Vagina (tissue), 2 donors: ENCODE measurements at regions not wholly inside any gene's neighbourhood (a gene's known extent, or its start where the extent isn't known, plus 50 kb on each side); places are given as distances from the start of the nearest gene placed in this dataset.

Source experiments
- DNase-seq, 2 donors: peaks; one replicate each; pipeline ENCODE4 v3.0.0-alpha.2; 2017; ENCODE audit errors: extremely low spot score in 2 of 2
- H3K27ac ChIP-seq: fragments of 200-600 bp; sonication (generic); one replicate; pipeline ENCODE4 v1.5.1; 2019
- H3K27me3 ChIP-seq: fragments of 200-600 bp; sonication (generic); one replicate; pipeline ENCODE4 v1.5.1; 2019
- H3K36me3 ChIP-seq, 2 donors: fragments of 200-600 bp; sonication (generic); one replicate each; pipeline ENCODE4 v1.5.1; 2017 to 2019
- H3K4me1 ChIP-seq: fragments of 200-600 bp; sonication (generic); one replicate; pipeline ENCODE4 v1.5.1; 2019
- H3K4me3 ChIP-seq, 2 donors: fragments of 200-600 bp; sonication (generic); 1 replicate in 1 of 2; 2 replicates in 1 of 2; pipeline ENCODE4 v1.5.1; 2016 to 2019
- H3K9me3 ChIP-seq: fragments of 200-600 bp; sonication (generic); one replicate; pipeline ENCODE4 v1.5.1; 2019
- CTCF ChIP-seq, 3 experiments: fragments of 450-650 bp in 2 of 3; fragments of 200-600 bp in 1 of 3; sonication (generic) in 1 of 3; IDR thresholded peaks; one replicate each; pipeline ENCODE4 v1.5.1; 2017 to 2019; ENCODE audit warnings: antibody characterized with exemption in 3 of 3, mild to moderate bottlenecking in 2 of 3, moderate library complexity in 2 of 3
- POLR2A ChIP-seq, 2 donors: fragments of 450-650 bp; IDR thresholded peaks; one replicate each; pipeline ENCODE4 v1.6.1; 2017; ENCODE audit warnings: antibody characterized with exemption in 2 of 2, mild to moderate bottlenecking in 2 of 2, moderate library complexity in 2 of 2
- POLR2AphosphoS5 ChIP-seq, 2 donors: sonication (generic); formaldehyde crosslinking; IDR thresholded peaks; one replicate each; pipeline ENCODE4 v1.9.0; 2017; ENCODE audit warnings: antibody characterized with exemption in 2 of 2, mild to moderate bottlenecking in 2 of 2, low read depth in 1 of 2; ENCODE audit not compliant: insufficient read depth in 1 of 2
- intact Hi-C: fragments of 100-400 bp; cut with DNase I; formaldehyde crosslinking; loops from one replicate; pipeline ENCODE4 v1.15.1; 2023

DNA sequence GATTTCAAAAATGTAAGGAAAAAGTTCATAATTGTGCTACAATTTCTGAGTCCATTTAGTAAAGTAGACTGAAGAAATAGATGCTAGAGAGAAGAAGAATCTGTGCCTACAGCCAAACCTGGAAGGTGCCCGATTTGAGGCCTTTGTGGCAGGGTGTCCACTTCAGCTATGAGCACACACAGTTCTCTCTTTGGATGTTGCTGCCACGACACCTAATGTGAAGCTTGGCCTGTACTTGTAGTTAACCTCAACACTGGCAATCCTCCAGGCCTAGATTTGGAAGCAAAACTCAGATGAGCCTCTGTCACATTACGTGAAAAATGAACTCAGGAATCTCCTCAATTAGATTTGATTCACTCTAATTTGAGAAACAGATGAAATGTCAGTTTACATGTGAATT is 90.1 kb upstream of the LRP1B start:
- H3K4me3 ChIP-seq, result no peak overlapping the region
- no peak for TF ChIP-seq CTCF (IDR thresholded peaks at IDR 0.05)
- no peak for TF ChIP-seq POLR2A (IDR thresholded peaks at IDR 0.05)
- no peak for TF ChIP-seq POLR2AphosphoS5 (IDR thresholded peaks at IDR 0.05; ENCODE audit: insufficient read depth in 1 of 2, low read depth in 1 of 2)
- no peaks in the 10 kb centered on the region for H3K27me3 ChIP-seq
- no peaks in the 10 kb centered on the region for H3K9me3 ChIP-seq
- intact Hi-C loops, result no loop called here
- DNase-seq, result no peak
- H3K27ac ChIP-seq, result no peak overlapping the region
- H3K36me3 ChIP-seq, result no peaks in the 10 kb centered on the region
- no peaks in the 10 kb centered on the region for H3K4me1 ChIP-seq

GRCh38 chr2:142220239-142220638 is 89.4 kb upstream of the LRP1B start:
- Histone ChIP-seq H3K36me3 (no peaks in the 10 kb centered on the region), H3K27me3 (no peaks in the 10 kb centered on the region), H3K27ac (no peak overlapping the region), H3K4me1 (no peaks in the 10 kb centered on the region), H3K4me3 (no peak overlapping the region), H3K9me3 (no peaks in the 10 kb centered on the region)
- intact Hi-C loops, result no loop called here
- TF ChIP-seq POLR2AphosphoS5 (IDR thresholded peaks at IDR 0.05; ENCODE audit: insufficient read depth in 1 of 2, low read depth in 1 of 2) (no peak), POLR2A (IDR thresholded peaks at IDR 0.05) (no peak), CTCF (IDR thresholded peaks at IDR 0.05) (no peak)
- no peak for DNase-seq

- Histone ChIP-seq H3K27me3 (no peaks in the 10 kb centered on the region), H3K4me1 (no peaks in the 10 kb centered on the region), H3K27ac (no peak overlapping the region), H3K4me3 (no peak overlapping the region), H3K9me3 (no peaks in the 10 kb centered on the region), H3K36me3 (no peaks in the 10 kb centered on the region)
- intact Hi-C loops, result no loop called here
- TF ChIP-seq POLR2AphosphoS5 (IDR thresholded peaks at IDR 0.05; ENCODE audit: insufficient read depth in 1 of 2, low read depth in 1 of 2), result no peak
- no peak for TF ChIP-seq CTCF (IDR thresholded peaks at IDR 0.05)
- TF ChIP-seq POLR2A (IDR thresholded peaks at IDR 0.05), result no peak
- DNase-seq, result no peak
Observed at GRCh38 chr2:142218471-142218870, 87.7 kb upstream of the LRP1B start.

DNA sequence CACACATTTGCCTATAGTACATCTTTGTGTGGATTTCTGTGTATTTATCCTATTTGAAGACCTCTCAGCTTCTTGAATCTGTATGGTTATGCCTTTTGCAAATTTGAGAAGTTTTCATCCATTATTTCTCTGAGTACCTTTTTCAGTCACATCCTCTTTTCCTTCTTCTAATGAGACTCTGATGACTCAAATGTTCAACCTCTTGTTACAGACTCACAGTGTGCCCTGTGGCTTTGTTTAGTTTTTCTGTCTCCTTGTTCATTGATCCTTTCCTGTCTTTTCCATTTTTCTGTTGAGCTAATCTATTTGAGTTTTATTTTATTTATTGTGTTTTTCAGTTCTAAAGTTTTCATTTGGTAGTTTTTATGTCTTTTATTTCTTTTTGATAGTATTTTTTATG is 87.0 kb upstream of the LRP1B start:
- Histone ChIP-seq H3K27ac (no peak overlapping the region), H3K9me3 (no peaks in the 10 kb centered on the region), H3K4me3 (no peak overlapping the region), H3K4me1 (no peaks in the 10 kb centered on the region), H3K36me3 (no peaks in the 10 kb centered on the region), H3K27me3 (no peaks in the 10 kb centered on the region)
- DNase-seq, result no peak
- intact Hi-C loops, result no loop called here
- TF ChIP-seq CTCF (IDR thresholded peaks at IDR 0.05) (no peak), POLR2AphosphoS5 (IDR thresholded peaks at IDR 0.05; ENCODE audit: insufficient read depth in 1 of 2, low read depth in 1 of 2) (no peak), POLR2A (IDR thresholded peaks at IDR 0.05) (no peak)

GRCh38 chr2:142200062-142200461 is 69.2 kb upstream of the LRP1B start:
- Histone ChIP-seq H3K36me3 (no peaks in the 10 kb centered on the region), H3K4me1 (no peaks in the 10 kb centered on the region), H3K27ac (no peak overlapping the region), H3K4me3 (no peak overlapping the region), H3K27me3 (no peaks in the 10 kb centered on the region), H3K9me3 (no peaks in the 10 kb centered on the region)
- no peak for DNase-seq
- no peak for TF ChIP-seq POLR2A (IDR thresholded peaks at IDR 0.05)
- TF ChIP-seq CTCF (IDR thresholded peaks at IDR 0.05), result no peak
- TF ChIP-seq POLR2AphosphoS5 (IDR thresholded peaks at IDR 0.05; ENCODE audit: insufficient read depth in 1 of 2, low read depth in 1 of 2), result no peak
- intact Hi-C loops, result no loop called here
